HG02840 (cell line): ENCODE measurements at regions not wholly inside any gene's neighbourhood (a gene's known extent, or its start where the extent isn't known, plus 50 kb on each side); places are given as distances from the start of the nearest gene placed in this dataset.
"Not testable (repeated sequence)": the region's sequence is repeated elsewhere in the genome, so short reads cannot be mapped to it uniquely, and the experiment has no call there.

Experiments
- ATAC-seq: cut with Tn5 transposase; IDR thresholded peaks from one replicate; pipeline ENCODE4 v1.9.1; 2021; ENCODE audit warnings: mild to moderate bottlenecking, moderate library complexity, moderate number of reproducible peaks; ENCODE audit not compliant: unreplicated experiment, low FRiP score

- no peak for ATAC-seq
Measured at GRCh38 chr6:14287707-14288106, 170.1 kb downstream of the CD83 start.

GRCh38 chr6:14288910-14289309, 171.3 kb downstream of the CD83 start:
- no peak for ATAC-seq

- no peak for ATAC-seq
Measured at GRCh38 chr6:14290041-14290771, 172.6 kb downstream of the CD83 start.

- ATAC-seq, result no peak
Measured at GRCh38 chr6:14290772-14291330, 173.3 kb downstream of the CD83 start.

GRCh38 chr6:14291331-14291730, 173.8 kb downstream of the CD83 start:
- ATAC-seq, result no peak

GRCh38 chr6:14292119-14292518, 174.5 kb downstream of the CD83 start:
- no peak for ATAC-seq

GRCh38 chr6:14294270-14294951, 176.8 kb downstream of the CD83 start:
- ATAC-seq, result no peak

GRCh38 chr6:14296698-14297097, 179.1 kb downstream of the CD83 start:
- ATAC-seq, result not testable (repeated sequence)

- not testable (repeated sequence) for ATAC-seq
Measured at GRCh38 chr6:14297118-14297517, 179.5 kb downstream of the CD83 start.

GRCh38 chr6:14300189-14300588, 182.6 kb downstream of the CD83 start:
- not testable (repeated sequence) for ATAC-seq

GRCh38 chr6:14300721-14301120, 183.1 kb downstream of the CD83 start:
- not testable (repeated sequence) for ATAC-seq

- not testable (repeated sequence) for ATAC-seq
Measured at GRCh38 chr6:14301477-14301876, 183.9 kb downstream of the CD83 start.

- no peak for ATAC-seq
Measured at GRCh38 chr6:14305131-14305530, 187.6 kb downstream of the CD83 start.

- no peak for ATAC-seq
Measured at GRCh38 chr6:14305624-14306023, 188.1 kb downstream of the CD83 start.

- no peak for ATAC-seq
Measured at GRCh38 chr6:14306151-14306906, 188.8 kb downstream of the CD83 start.

GRCh38 chr6:14309516-14309915, 191.9 kb downstream of the CD83 start:
- no peak for ATAC-seq

- no peak for ATAC-seq
Measured at GRCh38 chr6:14309951-14310445, 192.4 kb downstream of the CD83 start.

- no peak for ATAC-seq
Measured at GRCh38 chr6:14310960-14311359, 193.4 kb downstream of the CD83 start.

GRCh38 chr6:14312587-14312986, 195.0 kb downstream of the CD83 start:
- ATAC-seq, result no peak

- ATAC-seq, result no peak
Measured at GRCh38 chr6:14313248-14313647, 195.7 kb downstream of the CD83 start.

- no peak for ATAC-seq
Measured at GRCh38 chr6:14315353-14315752, 197.8 kb downstream of the CD83 start.
